DMS114 treated with DMSO at 0.1 percent for 48 hours (cell line): ENCODE measurements at regions not wholly inside any gene's neighbourhood (a gene's known extent, or its start where the extent isn't known, plus 50 kb on each side); places are given as distances from the start of the nearest gene placed in this dataset.
A peak's percentile ranks its signal among the peaks of the same experiment; 100 is the strongest.
"Not testable (repeated sequence)": the region's sequence is repeated elsewhere in the genome, so short reads cannot be mapped to it uniquely, and the experiment has no call there.

ENCODE experiments used
- DNase-seq: peaks from one replicate; lab custom pipeline; 2025; ENCODE audit not compliant: unreplicated experiment; lab: John Stamatoyannopoulos, UW

GRCh38 chr12:127133675-127134335, 1133.2 kb upstream of the TMEM132C start:
- DNase-seq = no peak

- DNase-seq = not testable (repeated sequence)
Observed at GRCh38 chr12:127140864-127141484, 1126.0 kb upstream of the TMEM132C start.

- no peak for DNase-seq
Observed at GRCh38 chr12:127143020-127143419, 1124.0 kb upstream of the TMEM132C start.

GRCh38 chr12:127144770-127145169, 1122.2 kb upstream of the TMEM132C start:
- DNase-seq = no peak

GRCh38 chr12:127145241-127145928, 1121.6 kb upstream of the TMEM132C start:
- DNase-seq = no peak

- DNase-seq = peak; percentile 70
Observed at GRCh38 chr12:127145929-127146789, 1120.8 kb upstream of the TMEM132C start.

GRCh38 chr12:127146991-127147718, 1119.8 kb upstream of the TMEM132C start:
- no peak for DNase-seq

GRCh38 chr12:127147724-127148123, 1119.2 kb upstream of the TMEM132C start:
- no peak for DNase-seq

- no peak for DNase-seq
Observed at GRCh38 chr12:127148318-127148717, 1118.7 kb upstream of the TMEM132C start.

- no peak for DNase-seq
Observed at GRCh38 chr12:127149226-127149964, 1117.6 kb upstream of the TMEM132C start.

GRCh38 chr12:127150028-127150427, 1116.9 kb upstream of the TMEM132C start:
- DNase-seq = no peak

- no peak for DNase-seq
Observed at GRCh38 chr12:127150479-127150878, 1116.5 kb upstream of the TMEM132C start.

- DNase-seq = no peak
Observed at GRCh38 chr12:127150956-127151355, 1116.0 kb upstream of the TMEM132C start.

- no peak for DNase-seq
Observed at GRCh38 chr12:127153996-127154395, 1113.0 kb upstream of the TMEM132C start.

- not testable (repeated sequence) for DNase-seq
Observed at GRCh38 chr12:127154830-127155229, 1112.1 kb upstream of the TMEM132C start.

GRCh38 chr12:127155935-127156619, 1110.9 kb upstream of the TMEM132C start:
- DNase-seq = not testable (repeated sequence)

GRCh38 chr12:127157501-127158366, 1109.2 kb upstream of the TMEM132C start:
- DNase-seq = not testable (repeated sequence)

- no peak for DNase-seq
Observed at GRCh38 chr12:127158385-127159061, 1108.4 kb upstream of the TMEM132C start.
